Endothelial cell of umbilical vein (primary cell): ENCODE measurements at regions not wholly inside any gene's neighbourhood (a gene's known extent, or its start where the extent isn't known, plus 50 kb on each side); places are given as distances from the start of the nearest gene placed in this dataset.

ENCODE experiments used
- BruUV-seq: library from RNA; stranded (reverse); fragments of 400-500 nt; replicated peaks from 2 replicates; lab custom pipeline; 2021; lab: Mats Ljungman, UMichigan
- CTCF ChIA-PET: fragments of 300-600, 350-600 bp; sonication (Branson Sonifier 250); formaldehyde crosslinking; loops from one replicate; lab custom pipeline; 2021; ENCODE audit warnings: antibody characterized with exemption, inconsistent platforms; lab: Charles Lee
- POLR2A ChIA-PET: fragments of 300-600, 350-600 bp; sonication (Branson Sonifier 250); formaldehyde crosslinking; loops from one replicate; lab custom pipeline; 2021; ENCODE audit warnings: antibody characterized with exemption, inconsistent platforms; lab: Charles Lee
- DNase-seq: peaks from one replicate; pipeline ENCODE4 v3.0.0-alpha.2; 2011; ENCODE audit warnings: low read depth, low spot score
- FAIRE-seq: peaks from 2 replicates; lab custom pipeline; 2011; peaks lifted over from hg19 to GRCh38; lab: Jason Lieb, UNC
- H2AFZ ChIP-seq: 2 replicates; pipeline ENCODE4 v1.6.0; 2012; ENCODE audit warnings: low read depth, low read length, control low read depth, inconsistent platforms
- H3K27ac ChIP-seq: 2 replicates; pipeline ENCODE4 v1.5.1; 2011; ENCODE audit warnings: low read depth, mild to moderate bottlenecking, control low read depth, low read length, moderate library complexity; ENCODE audit not compliant: insufficient read depth
- H3K27me3 ChIP-seq, 2 experiments: 2 replicates each; pipeline versions ENCODE4 v1.6.0 to v1.6.1; 2011; ENCODE audit warnings: low read length in 2 of 2, mixed read lengths in 1 of 2; ENCODE audit not compliant: control insufficient read depth in 2 of 2, insufficient read depth in 2 of 2
- H3K36me3 ChIP-seq, 2 experiments: 2 replicates in 1 of 2; 3 replicates in 1 of 2; pipeline ENCODE4 v1.5.1; 2011; ENCODE audit warnings: low read length in 2 of 2, mild to moderate bottlenecking in 1 of 2, moderate library complexity in 1 of 2; ENCODE audit not compliant: control insufficient read depth in 2 of 2, insufficient read depth in 2 of 2; ENCODE audit errors: extremely low read depth in 1 of 2
- H3K4me1 ChIP-seq: 3 replicates; pipeline ENCODE4 v1.5.1; 2011; ENCODE audit warnings: mild to moderate bottlenecking, low read length; ENCODE audit not compliant: control insufficient read depth, insufficient read depth; ENCODE audit errors: extremely low read depth
- H3K4me2 ChIP-seq: 2 replicates; pipeline ENCODE4 v1.6.1; 2011; ENCODE audit warnings: low read length, control low read depth, mixed read lengths; ENCODE audit not compliant: insufficient read depth
- H3K4me3 ChIP-seq, 3 experiments: fragments of 200-600 bp in 1 of 3; sonication (generic), shearing (Covaris generic) in 1 of 3; replicated peaks in 1 of 3; 2 replicates each; pipeline ENCODE4 v1.5.1; 2011 to 2016; ENCODE audit warnings: control low read depth in 3 of 3, low read length in 3 of 3, mild to moderate bottlenecking in 2 of 3, inconsistent platforms in 1 of 3, low read depth in 1 of 3, moderate library complexity in 1 of 3; ENCODE audit not compliant: insufficient read depth in 1 of 3
- H3K79me2 ChIP-seq: 2 replicates; pipeline ENCODE4 v1.6.0; 2012; ENCODE audit warnings: low read length, inconsistent platforms; ENCODE audit not compliant: control insufficient read depth, insufficient read depth
- H3K9ac ChIP-seq: replicated peaks from 2 replicates; pipeline ENCODE3; 2011; ENCODE audit warnings: low read length, control low read depth; ENCODE audit not compliant: insufficient read depth; ENCODE audit errors: extremely low read depth
- H3K9me1 ChIP-seq: replicated peaks from 3 replicates; pipeline ENCODE4 v1.6.0; 2011; ENCODE audit warnings: mild to moderate bottlenecking, low read length; ENCODE audit not compliant: control insufficient read depth, insufficient read depth; ENCODE audit errors: extremely low read depth
- H3K9me3 ChIP-seq: replicated peaks from 2 replicates; pipeline ENCODE4 v1.5.1; 2012; ENCODE audit warnings: low read length, inconsistent platforms; ENCODE audit not compliant: control insufficient read depth, insufficient read depth
- H4K20me1 ChIP-seq: replicated peaks from 2 replicates; pipeline ENCODE3; 2011; ENCODE audit warnings: mild to moderate bottlenecking, low read length; ENCODE audit not compliant: control insufficient read depth, insufficient read depth; ENCODE audit errors: extremely low read depth
- CTCF ChIP-seq, 2 donors: IDR thresholded peaks; 1 replicate in 1 of 2; 2 replicates in 1 of 2; pipeline ENCODE4 v1.5.1; 2011; ENCODE audit warnings: low read length in 2 of 2, mild to moderate bottlenecking in 2 of 2, moderate library complexity in 2 of 2, control low read depth in 1 of 2, inconsistent platforms in 1 of 2, low read depth in 1 of 2; ENCODE audit not compliant: insufficient read depth in 1 of 2; ENCODE audit errors: extremely low read depth in 1 of 2
- EZH2 ChIP-seq: IDR thresholded peaks from 2 replicates; pipeline ENCODE4 v1.6.1; 2012; ENCODE audit warnings: borderline replicate concordance, low read depth, mild to moderate bottlenecking, moderate library complexity, low read length, inconsistent platforms; ENCODE audit not compliant: severe bottlenecking
- FOS ChIP-seq: IDR thresholded peaks from 2 replicates; pipeline ENCODE4 v1.6.1; 2011; ENCODE audit warnings: mild to moderate bottlenecking, low read length, moderate library complexity, borderline replicate concordance; ENCODE audit not compliant: insufficient read depth
- GATA2 ChIP-seq: IDR thresholded peaks from 2 replicates; pipeline ENCODE4 v1.7.0; 2011; ENCODE audit warnings: low read depth, mild to moderate bottlenecking, moderate library complexity, mixed read lengths, low read length; ENCODE audit not compliant: insufficient read length, insufficient read depth
- JUN ChIP-seq: IDR thresholded peaks from 2 replicates; pipeline ENCODE4 v1.6.1; 2011; ENCODE audit warnings: borderline replicate concordance, low read depth; ENCODE audit not compliant: insufficient read length, insufficient read depth
- MAX ChIP-seq: IDR thresholded peaks from 2 replicates; pipeline ENCODE4 v1.6.1; 2011; ENCODE audit not compliant: insufficient read depth, insufficient read length
- MYC ChIP-seq: IDR thresholded peaks from one replicate; pipeline ENCODE4 v1.6.1; 2011; ENCODE audit warnings: mild to moderate bottlenecking, low read depth, low read length
- POLR2A ChIP-seq: IDR thresholded peaks from 2 replicates; pipeline ENCODE4 v1.6.1; 2012; ENCODE audit warnings: low read depth, mild to moderate bottlenecking, control low read depth, low read length
- POLR2AphosphoS5 ChIP-seq: IDR thresholded peaks from 2 replicates; pipeline ENCODE4 v1.6.1; 2012; ENCODE audit warnings: low read depth, mild to moderate bottlenecking, control low read depth, low read length, moderate library complexity; ENCODE audit not compliant: insufficient read depth
- dilution Hi-C: fragments of 300-500 bp; cut with MboI; formaldehyde crosslinking; loops from one replicate; pipeline ENCODE4 v1.15.0; 2019; ENCODE audit warnings: low sequenced_read_pairs; ENCODE audit not compliant: extremely low pct_ligation_motif_present
- intact Hi-C: fragments of 100-400 bp; cut with micrococcal nuclease; formaldehyde crosslinking; loops from one replicate; pipeline ENCODE4 v1.10.0; 2022

- Histone ChIP-seq H3K4me2 (no peak overlapping the region), H3K27me3 (no peaks in the 10 kb centered on the region), H3K9me1 (no peaks in the 10 kb centered on the region), H3K9ac (no peak overlapping the region), H3K79me2 (no peaks in the 10 kb centered on the region), H4K20me1 (no peaks in the 10 kb centered on the region), H2AFZ (no peak overlapping the region), H3K9me3 (peaks cover 5% of the 10 kb centered on the region), H3K4me1 (no peaks in the 10 kb centered on the region), H3K36me3 (no peaks in the 10 kb centered on the region), H3K27ac (no peak overlapping the region), H3K4me3 (no peak overlapping the region)
- dilution Hi-C loops, result no loop called here
- CTCF ChIA-PET, result no interaction called here
- FAIRE-seq (no peak), DNase-seq (no peak)
- no TSS peak for BruUV-seq
- intact Hi-C loops, result no loop called here
- POLR2A ChIA-PET, result no interaction called here
- TF ChIP-seq GATA2, result no peak
- TF ChIP-seq MAX, result no peak
- no peak for TF ChIP-seq POLR2A
- no peak for TF ChIP-seq MYC
These were observed 184.4 kb downstream of the MAF start for GRCh38 chr16:79415983-79416640.

GRCh38 chr16:79412783-79413225, 187.7 kb downstream of the MAF start:
- FAIRE-seq (no peak), DNase-seq (no peak)
- Histone ChIP-seq H3K4me1 (no peaks in the 10 kb centered on the region), H3K9me3 (peaks cover 3% of the 10 kb centered on the region), H3K27me3 (no peaks in the 10 kb centered on the region), H3K4me3 (no peak overlapping the region), H4K20me1 (no peaks in the 10 kb centered on the region), H3K27ac (no peak overlapping the region), H2AFZ (no peak overlapping the region), H3K79me2 (no peaks in the 10 kb centered on the region), H3K9ac (no peak overlapping the region), H3K9me1 (no peaks in the 10 kb centered on the region), H3K4me2 (no peak overlapping the region), H3K36me3 (no peaks in the 10 kb centered on the region)
- intact Hi-C loops, result no loop called here
- TF ChIP-seq POLR2AphosphoS5, result no peak
- TF ChIP-seq CTCF (IDR thresholded peaks at IDR 0.05; ENCODE audit: extremely low read depth in 1 of 2, insufficient read depth in 1 of 2, low read depth in 1 of 2, low read length in 2 of 2), result no peak
- no peak for TF ChIP-seq MYC
- TF ChIP-seq EZH2, result no peak
- TF ChIP-seq MAX, result no peak
- no peak for TF ChIP-seq POLR2A
- TF ChIP-seq FOS, result no peak
- no peak for TF ChIP-seq GATA2
- TF ChIP-seq JUN, result no peak
- ChIA-PET POLR2A (no interaction called here), CTCF (no interaction called here)
- dilution Hi-C loops, result no loop called here
- no TSS peak for BruUV-seq
